OCI-LY7 (cell line): ENCODE measurements at regions not wholly inside any gene's neighbourhood (a gene's known extent, or its start where the extent isn't known, plus 50 kb on each side); places are given as distances from the start of the nearest gene placed in this dataset.

Experiments used
- EZH2phosphoT487 ChIP-seq: fragments of 200-600 bp; sonication (generic); IDR thresholded peaks from 2 replicates; pipeline ENCODE4 v1.6.1; 2018; ENCODE audit warnings: low read depth, borderline replicate concordance, mild to moderate bottlenecking, mixed run types, antibody characterized with exemption, low read length, moderate library complexity, mixed read lengths
- TF ChIP-seq, protein P1 (sequence below): fragments of 200-600 bp; sonication (generic); conservative IDR thresholded peaks from 2 replicates; pipeline ENCODE4 v1.5.1; 2014; ENCODE audit warnings: mild to moderate bottlenecking, antibody characterized with exemption, low read length, moderate library complexity, mixed read lengths

DNA sequence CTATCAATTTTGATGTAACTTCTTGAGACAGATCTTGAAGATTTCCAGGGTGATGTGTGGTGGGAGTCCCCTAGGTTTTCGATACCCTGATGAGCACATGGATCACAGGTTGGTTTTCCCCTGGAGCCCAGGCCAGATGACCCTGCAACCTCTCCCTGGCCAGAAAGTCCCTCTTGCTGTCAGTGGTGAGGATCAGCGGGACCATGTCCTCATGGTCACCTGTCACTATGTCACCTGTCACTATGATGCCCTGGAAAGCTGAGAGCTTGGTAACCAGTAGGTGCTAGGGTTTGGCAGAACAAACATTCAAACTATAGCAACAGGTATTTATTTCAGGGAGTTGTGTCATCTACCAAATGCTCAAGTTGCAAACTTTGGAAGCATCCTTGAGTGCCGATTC lies 197.9 kb downstream of the ARHGAP12 start:
- TF ChIP-seq, protein P1, sequence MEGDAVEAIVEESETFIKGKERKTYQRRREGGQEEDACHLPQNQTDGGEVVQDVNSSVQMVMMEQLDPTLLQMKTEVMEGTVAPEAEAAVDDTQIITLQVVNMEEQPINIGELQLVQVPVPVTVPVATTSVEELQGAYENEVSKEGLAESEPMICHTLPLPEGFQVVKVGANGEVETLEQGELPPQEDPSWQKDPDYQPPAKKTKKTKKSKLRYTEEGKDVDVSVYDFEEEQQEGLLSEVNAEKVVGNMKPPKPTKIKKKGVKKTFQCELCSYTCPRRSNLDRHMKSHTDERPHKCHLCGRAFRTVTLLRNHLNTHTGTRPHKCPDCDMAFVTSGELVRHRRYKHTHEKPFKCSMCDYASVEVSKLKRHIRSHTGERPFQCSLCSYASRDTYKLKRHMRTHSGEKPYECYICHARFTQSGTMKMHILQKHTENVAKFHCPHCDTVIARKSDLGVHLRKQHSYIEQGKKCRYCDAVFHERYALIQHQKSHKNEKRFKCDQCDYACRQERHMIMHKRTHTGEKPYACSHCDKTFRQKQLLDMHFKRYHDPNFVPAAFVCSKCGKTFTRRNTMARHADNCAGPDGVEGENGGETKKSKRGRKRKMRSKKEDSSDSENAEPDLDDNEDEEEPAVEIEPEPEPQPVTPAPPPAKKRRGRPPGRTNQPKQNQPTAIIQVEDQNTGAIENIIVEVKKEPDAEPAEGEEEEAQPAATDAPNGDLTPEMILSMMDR, result no peak
- TF ChIP-seq EZH2phosphoT487, result no peak
